Smooth muscle cell (in vitro differentiated cells): ENCODE measurements at regions not wholly inside any gene's neighbourhood (a gene's known extent, or its start where the extent isn't known, plus 50 kb on each side); places are given as distances from the start of the nearest gene placed in this dataset.

Source experiments
- DNase-seq: peaks from one replicate; lab custom pipeline; 2025; ENCODE audit not compliant: unreplicated experiment; lab: John Stamatoyannopoulos, UW
- H2AFZ ChIP-seq: fragments of 200-600 bp; sonication (generic); 2 replicates; pipeline ENCODE4 v1.6.0; 2016; ENCODE audit warnings: antibody characterized with exemption, low read depth, mild to moderate bottlenecking
- H3F3A ChIP-seq: fragments of 200-600 bp; sonication (generic); 2 replicates; pipeline ENCODE4 v1.6.0; 2017; ENCODE audit warnings: antibody characterized with exemption, low read depth
- H3K27ac ChIP-seq: fragments of 200-600 bp; sonication (generic); 2 replicates; pipeline ENCODE4 v1.5.1; 2016; ENCODE audit warnings: low read depth, mild to moderate bottlenecking
- H3K27me3 ChIP-seq: fragments of 200-600 bp; sonication (generic); 2 replicates; pipeline ENCODE4 v1.6.1; 2016; ENCODE audit warnings: low read depth, mild to moderate bottlenecking
- H3K36me3 ChIP-seq: fragments of 200-600 bp; sonication (generic); 2 replicates; pipeline ENCODE4 v1.5.1; 2016; ENCODE audit warnings: low read depth
- H3K4me1 ChIP-seq: fragments of 200-600 bp; sonication (generic); 2 replicates; pipeline ENCODE4 v1.5.1; 2016; ENCODE audit warnings: low read depth
- H3K4me2 ChIP-seq: fragments of 200-600 bp; sonication (generic); 2 replicates; pipeline ENCODE4 v1.6.0; 2016; ENCODE audit warnings: mild to moderate bottlenecking
- H3K4me3 ChIP-seq: fragments of 200-600 bp; sonication (generic); 2 replicates; pipeline ENCODE4 v1.5.1; 2016; ENCODE audit warnings: mild to moderate bottlenecking
- H3K79me2 ChIP-seq: fragments of 200-600 bp; sonication (generic); 2 replicates; pipeline ENCODE4 v1.6.0; 2016; ENCODE audit warnings: low read depth, mild to moderate bottlenecking
- H3K9ac ChIP-seq: fragments of 200-600 bp; sonication (generic); 2 replicates; pipeline ENCODE4 v1.6.0; 2016; ENCODE audit warnings: low read depth
- H3K9me3 ChIP-seq: fragments of 200-600 bp; sonication (generic); replicated peaks from 2 replicates; pipeline ENCODE4 v1.5.1; 2016; ENCODE audit warnings: low read depth
- H4K20me1 ChIP-seq: fragments of 200-600 bp; sonication (generic); 2 replicates; pipeline ENCODE4 v1.6.0; 2016; ENCODE audit warnings: low read depth
- CTCF ChIP-seq: fragments of 200-600 bp; sonication (generic); IDR thresholded peaks from 2 replicates; pipeline ENCODE4 v1.5.1; 2017; ENCODE audit warnings: borderline replicate concordance, mild to moderate bottlenecking, antibody characterized with exemption; ENCODE audit not compliant: insufficient read depth, poor library complexity, severe bottlenecking
- WGBS: methylation state at CpG from one replicate; pipeline ENCODE4 v1.1.7; 2016; ENCODE audit warnings: low lambda C conversion rate; 5-methylcytosine and 5-hydroxymethylcytosine counted together

GRCh38 chr15:100762289-100762688 lies 117.3 kb upstream of the ALDH1A3 start:
- WGBS: 85% methylated on average over 12 of the region's 12 CpGs
- no peaks in the 10 kb centered on the region for H4K20me1 ChIP-seq
- H3K9ac ChIP-seq: no peak overlapping the region
- no peak for DNase-seq
- H3K4me2 ChIP-seq: no peak overlapping the region
- TF ChIP-seq CTCF: no peak
- H3K9me3 ChIP-seq: no peaks in the 10 kb centered on the region
- no peak overlapping the region for H2AFZ ChIP-seq
- peaks cover 5% of the 10 kb centered on the region for H3K4me1 ChIP-seq
- no peaks in the 10 kb centered on the region for H3F3A ChIP-seq
- no peaks in the 10 kb centered on the region for H3K27me3 ChIP-seq
- H3K36me3 ChIP-seq: no peaks in the 10 kb centered on the region
- H3K4me3 ChIP-seq: no peak overlapping the region
- no peak overlapping the region for H3K27ac ChIP-seq
- no peaks in the 10 kb centered on the region for H3K79me2 ChIP-seq

- DNase-seq: no peak
Observed at GRCh38 chr15:100762913-100763834, 116.5 kb upstream of the ALDH1A3 start.

GRCh38 chr15:100763835-100764750 lies 115.5 kb upstream of the ALDH1A3 start:
- 91% methylated on average over 20 of the region's 20 CpGs for WGBS
- H3K4me3 ChIP-seq: no peak overlapping the region
- H3K4me2 ChIP-seq: no peak overlapping the region
- no peak overlapping the region for H2AFZ ChIP-seq
- no peaks in the 10 kb centered on the region for H4K20me1 ChIP-seq
- no peaks in the 10 kb centered on the region for H3K36me3 ChIP-seq
- no peak for TF ChIP-seq CTCF
- H3K27me3 ChIP-seq: no peaks in the 10 kb centered on the region
- no peak for DNase-seq
- no peak overlapping the region for H3K9ac ChIP-seq
- no peaks in the 10 kb centered on the region for H3K79me2 ChIP-seq
- H3K27ac ChIP-seq: no peak overlapping the region
- no peaks in the 10 kb centered on the region for H3K9me3 ChIP-seq
- H3K4me1 ChIP-seq: peaks cover 5% of the 10 kb centered on the region
- H3F3A ChIP-seq: no peaks in the 10 kb centered on the region

More at GRCh38 chr15:100762913-100763834, 116.5 kb upstream of the ALDH1A3 start:
- Histone ChIP-seq H3K27ac (no peak overlapping the region), H3F3A (no peaks in the 10 kb centered on the region), H4K20me1 (no peaks in the 10 kb centered on the region), H3K4me3 (no peak overlapping the region), H3K79me2 (no peaks in the 10 kb centered on the region), H3K4me1 (peaks cover 5% of the 10 kb centered on the region), H2AFZ (no peak overlapping the region), H3K9ac (no peak overlapping the region), H3K27me3 (no peaks in the 10 kb centered on the region), H3K4me2 (no peak overlapping the region), H3K9me3 (no peaks in the 10 kb centered on the region), H3K36me3 (no peaks in the 10 kb centered on the region)
- no peak for TF ChIP-seq CTCF
- 91% methylated on average over 10 of the region's 10 CpGs for WGBS
